ENCODE measurements at regions not wholly inside any gene's neighbourhood (a gene's known extent, or its start where the extent isn't known, plus 50 kb on each side); places are given as distances from the start of the nearest gene placed in this dataset.

DNA sequence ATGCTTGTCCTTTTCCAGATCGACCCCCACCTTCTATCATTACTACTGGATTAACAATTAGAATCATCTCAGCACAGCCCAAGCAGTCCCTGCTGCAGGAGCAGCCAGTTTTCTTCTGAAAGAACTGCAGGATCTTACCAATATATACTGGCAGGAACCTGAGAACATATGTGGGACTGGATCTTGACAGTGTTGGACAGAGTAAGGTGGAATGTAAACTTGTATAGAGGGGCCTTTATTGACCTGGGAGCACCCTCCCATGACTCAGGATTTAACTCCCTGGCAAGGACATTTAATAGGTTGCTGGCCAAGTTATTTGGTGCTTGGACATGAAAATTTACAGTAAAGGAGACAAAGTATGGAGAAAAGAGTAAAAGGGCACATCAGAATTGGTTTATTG is 66.2 kb upstream of the TMX1 start:
- TF ChIP-seq, protein P1, sequence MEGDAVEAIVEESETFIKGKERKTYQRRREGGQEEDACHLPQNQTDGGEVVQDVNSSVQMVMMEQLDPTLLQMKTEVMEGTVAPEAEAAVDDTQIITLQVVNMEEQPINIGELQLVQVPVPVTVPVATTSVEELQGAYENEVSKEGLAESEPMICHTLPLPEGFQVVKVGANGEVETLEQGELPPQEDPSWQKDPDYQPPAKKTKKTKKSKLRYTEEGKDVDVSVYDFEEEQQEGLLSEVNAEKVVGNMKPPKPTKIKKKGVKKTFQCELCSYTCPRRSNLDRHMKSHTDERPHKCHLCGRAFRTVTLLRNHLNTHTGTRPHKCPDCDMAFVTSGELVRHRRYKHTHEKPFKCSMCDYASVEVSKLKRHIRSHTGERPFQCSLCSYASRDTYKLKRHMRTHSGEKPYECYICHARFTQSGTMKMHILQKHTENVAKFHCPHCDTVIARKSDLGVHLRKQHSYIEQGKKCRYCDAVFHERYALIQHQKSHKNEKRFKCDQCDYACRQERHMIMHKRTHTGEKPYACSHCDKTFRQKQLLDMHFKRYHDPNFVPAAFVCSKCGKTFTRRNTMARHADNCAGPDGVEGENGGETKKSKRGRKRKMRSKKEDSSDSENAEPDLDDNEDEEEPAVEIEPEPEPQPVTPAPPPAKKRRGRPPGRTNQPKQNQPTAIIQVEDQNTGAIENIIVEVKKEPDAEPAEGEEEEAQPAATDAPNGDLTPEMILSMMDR (IDR thresholded peaks at IDR 0.05; ENCODE audit: low read depth, low read length, poor library complexity, severe bottlenecking): no peak
- no peak for TF ChIP-seq EZH2phosphoT487 (IDR thresholded peaks at IDR 0.05; ENCODE audit: borderline replicate concordance, low read length)

All from DOHH2 (cell line).